ENCODE measurements at regions not wholly inside any gene's neighbourhood (a gene's known extent, or its start where the extent isn't known, plus 50 kb on each side); places are given as distances from the start of the nearest gene placed in this dataset.

GRCh38 chr5:50962934-50963872, 296.8 kb downstream of the PARP8 start (continued):
- TF ChIP-seq NR2C1 (IDR thresholded peaks at IDR 0.05) (no peak), CREM (IDR thresholded peaks at IDR 0.05; ENCODE audit: low read depth) (no peak), RAD51 (IDR thresholded peaks at IDR 0.05) (no peak), EED (IDR thresholded peaks at IDR 0.05; ENCODE audit: low read depth) (no peak), ZBTB33 (IDR thresholded peaks at IDR 0.05) (no peak), IRF4 (IDR thresholded peaks at IDR 0.05; ENCODE audit: low read depth, low read length) (no peak), ZBTB11 (CRISPR knock-in tag; IDR thresholded peaks at IDR 0.05) (no peak), ZBED1 (IDR thresholded peaks at IDR 0.05; ENCODE audit: borderline replicate concordance) (no peak), KLF5 (IDR thresholded peaks at IDR 0.05; ENCODE audit: partially characterized antibody) (no peak), IKZF1 (conservative IDR thresholded peaks at IDR 0.05) (peak; percentile 34; the same call in 1 of the 2 replicates), SIN3A (IDR thresholded peaks at IDR 0.05; ENCODE audit: low read depth, low read length) (no peak), ZNF592 (IDR thresholded peaks at IDR 0.05) (0 out of 2 replicates have a peak, but pooled peaks have one; percentile 13), YY1 (IDR thresholded peaks at IDR 0.05; ENCODE audit: low read depth, low read length) (peak; percentile 68; the same call in 1 of the 2 replicates), RB1 (IDR thresholded peaks at IDR 0.05; ENCODE audit: borderline replicate concordance) (0 out of 2 replicates have a peak, but pooled peaks have one; percentile 33), NFXL1 (IDR thresholded peaks at IDR 0.05; ENCODE audit: borderline replicate concordance) (no peak), NFYB (IDR thresholded peaks at IDR 0.05; ENCODE audit: insufficient read depth, low read depth, low read length) (0 out of 2 replicates have a peak, but pooled peaks have one; percentile 34), CTCF (IDR thresholded peaks at IDR 0.05 in 2 of 3, conservative IDR thresholded peaks at IDR 0.05 in 1 of 3; ENCODE audit: control insufficient read depth in 2 of 3, extremely low read depth in 1 of 3, insufficient read depth in 1 of 3, low read depth in 3 of 3, low read length in 3 of 3) (peak; percentile 97 to 99 (median 98); a peak in 5 of 6 replicates), POLR2A (IDR thresholded peaks at IDR 0.05; ENCODE audit: low read depth, low read length) (no peak), SMC3 (IDR thresholded peaks at IDR 0.05; ENCODE audit: borderline replicate concordance, low read length) (peak; percentile 70)

Measured in GM12878 (cell line).